HEK293 (cell line): ENCODE measurements at regions not wholly inside any gene's neighbourhood (a gene's known extent, or its start where the extent isn't known, plus 50 kb on each side); places are given as distances from the start of the nearest gene placed in this dataset.
"Not testable (repeated sequence)": the region's sequence is repeated elsewhere in the genome, so short reads cannot be mapped to it uniquely, and the experiment has no call there.

Experiments used
- GLIS2 ChIP-seq: fragments of 450-650 bp; formaldehyde crosslinking; IDR thresholded peaks from 2 replicates; pipeline ENCODE4 v1.5.1; 2016; ENCODE audit warnings: missing biosample characterization, missing genetic modification characterization
- IKZF3 ChIP-seq: fragments of 450-650 bp; IDR thresholded peaks from 2 replicates; pipeline ENCODE4 v1.5.0; 2018; ENCODE audit warnings: missing biosample characterization, mild to moderate bottlenecking, missing genetic modification characterization, moderate library complexity
- KLF1 ChIP-seq: fragments of 450-650 bp; formaldehyde crosslinking; IDR thresholded peaks from 2 replicates; pipeline ENCODE4 v1.5.1; 2016; ENCODE audit warnings: missing biosample characterization, missing genetic modification characterization
- ZBTB1 ChIP-seq: fragments of 450-650 bp; formaldehyde crosslinking; IDR thresholded peaks from 2 replicates; pipeline ENCODE4 v1.5.1; 2016; ENCODE audit warnings: missing biosample characterization, missing genetic modification characterization
- ZBTB17 ChIP-seq: fragments of 450-650 bp; formaldehyde crosslinking; IDR thresholded peaks from 2 replicates; pipeline ENCODE4 v1.5.1; 2016; ENCODE audit warnings: missing biosample characterization, missing genetic modification characterization
- ZNF324 ChIP-seq: fragments of 450-650 bp; formaldehyde crosslinking; IDR thresholded peaks from 2 replicates; pipeline ENCODE4 v1.5.1; 2016; ENCODE audit warnings: missing biosample characterization, missing genetic modification characterization
- ZNF629 ChIP-seq: fragments of 450-650 bp; formaldehyde crosslinking; IDR thresholded peaks from 2 replicates; pipeline ENCODE4 v1.5.1; 2017; ENCODE audit warnings: missing biosample characterization, missing genetic modification characterization
- TF ChIP-seq, protein P1 (sequence below): fragments of 450-650 bp; formaldehyde crosslinking; IDR thresholded peaks from 2 replicates; pipeline ENCODE4 v1.5.1; 2016; ENCODE audit warnings: missing biosample characterization, missing genetic modification characterization

- not testable (repeated sequence) for TF ChIP-seq IKZF3; ZBTB1 (tag by site-specific recombination); ZNF629 (tag by site-specific recombination); GLIS2; KLF1 (tag by site-specific recombination); ZBTB17 (tag by site-specific recombination); ZNF324
- TF ChIP-seq, protein P1, sequence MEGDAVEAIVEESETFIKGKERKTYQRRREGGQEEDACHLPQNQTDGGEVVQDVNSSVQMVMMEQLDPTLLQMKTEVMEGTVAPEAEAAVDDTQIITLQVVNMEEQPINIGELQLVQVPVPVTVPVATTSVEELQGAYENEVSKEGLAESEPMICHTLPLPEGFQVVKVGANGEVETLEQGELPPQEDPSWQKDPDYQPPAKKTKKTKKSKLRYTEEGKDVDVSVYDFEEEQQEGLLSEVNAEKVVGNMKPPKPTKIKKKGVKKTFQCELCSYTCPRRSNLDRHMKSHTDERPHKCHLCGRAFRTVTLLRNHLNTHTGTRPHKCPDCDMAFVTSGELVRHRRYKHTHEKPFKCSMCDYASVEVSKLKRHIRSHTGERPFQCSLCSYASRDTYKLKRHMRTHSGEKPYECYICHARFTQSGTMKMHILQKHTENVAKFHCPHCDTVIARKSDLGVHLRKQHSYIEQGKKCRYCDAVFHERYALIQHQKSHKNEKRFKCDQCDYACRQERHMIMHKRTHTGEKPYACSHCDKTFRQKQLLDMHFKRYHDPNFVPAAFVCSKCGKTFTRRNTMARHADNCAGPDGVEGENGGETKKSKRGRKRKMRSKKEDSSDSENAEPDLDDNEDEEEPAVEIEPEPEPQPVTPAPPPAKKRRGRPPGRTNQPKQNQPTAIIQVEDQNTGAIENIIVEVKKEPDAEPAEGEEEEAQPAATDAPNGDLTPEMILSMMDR (tag by site-specific recombination), result not testable (repeated sequence)
These were observed 1462.2 kb downstream of the FOXD4L5 start for GRCh38 chr9:63822615-63823374.
